Natural killer cell (primary cell): ENCODE measurements at regions not wholly inside any gene's neighbourhood (a gene's known extent, or its start where the extent isn't known, plus 50 kb on each side); places are given as distances from the start of the nearest gene placed in this dataset.

ENCODE experiments used
- ATAC-seq, 3 donors: fragments of 150-1000 bp in 2 of 3; fragments of 200-7000 bp in 1 of 3; cut with Tn5 transposase; 1 replicate in 1 of 3; 2 replicates in 2 of 3; pipeline ENCODE4 v1.10.0; 2021; ENCODE audit warnings: mild to moderate bottlenecking in 2 of 3, moderate library complexity in 2 of 3
- DNase-seq, 2 donors: peaks; one replicate each; pipeline versions ENCODE4 v3.0.0 to v3.0.0-alpha.2; 2013 to 2021; ENCODE audit warnings: mixed read lengths in 1 of 2
- H3K27ac ChIP-seq: one replicate; pipeline ENCODE4 v1.5.1; 2013; ENCODE audit warnings: mild to moderate bottlenecking, low read length
- H3K27me3 ChIP-seq: one replicate; pipeline ENCODE4 v1.6.1; 2013; ENCODE audit warnings: low read length; ENCODE audit not compliant: control insufficient read depth, insufficient read depth
- H3K36me3 ChIP-seq: one replicate; pipeline ENCODE4 v1.6.1; 2013; ENCODE audit warnings: low read length; ENCODE audit not compliant: control insufficient read depth, insufficient read depth
- H3K4me1 ChIP-seq: one replicate; pipeline ENCODE4 v1.6.1; 2013; ENCODE audit warnings: low read length; ENCODE audit not compliant: control insufficient read depth, insufficient read depth
- H3K4me3 ChIP-seq: one replicate; pipeline ENCODE4 v1.5.1; 2013; ENCODE audit warnings: low read length
- H3K9me3 ChIP-seq: one replicate; pipeline ENCODE4 v1.6.1; 2013; ENCODE audit warnings: low read length; ENCODE audit not compliant: control insufficient read depth, insufficient read depth
- H3K27ac Mint-ChIP-seq, 2 donors: one replicate each; pipeline ENCODE4 v1.8.0; 2022; ENCODE audit warnings: mild to moderate bottlenecking in 2 of 2, mixed read lengths in 2 of 2, moderate library complexity in 1 of 2
- H3K27me3 Mint-ChIP-seq, 2 donors: one replicate each; pipeline ENCODE4 v1.8.0; 2022; ENCODE audit warnings: low read depth in 2 of 2, mixed read lengths in 2 of 2
- H3K36me3 Mint-ChIP-seq: one replicate; pipeline ENCODE4 v1.8.0; 2022; ENCODE audit warnings: mixed read lengths
- H3K4me1 Mint-ChIP-seq, 2 donors: one replicate each; pipeline ENCODE4 v1.8.0; 2022; ENCODE audit warnings: mixed read lengths in 2 of 2
- H3K4me3 Mint-ChIP-seq: one replicate; pipeline ENCODE4 v1.8.0; 2022; ENCODE audit warnings: mild to moderate bottlenecking, moderate library complexity, mixed read lengths
- H3K9me3 Mint-ChIP-seq, 2 donors: one replicate each; pipeline ENCODE4 v1.8.0; 2022; ENCODE audit warnings: mixed read lengths in 2 of 2
- WGBS: methylation state at CpG from one replicate; pipeline ENCODE4 v1.1.7; 2013; ENCODE audit warnings: missing lambda C conversion rate; ENCODE audit not compliant: insufficient coverage; 5-methylcytosine and 5-hydroxymethylcytosine counted together
- intact Hi-C: fragments of 100-400 bp; cut with micrococcal nuclease; formaldehyde crosslinking; loops from one replicate; pipeline ENCODE4 v1.14.2; 2022
- TF ChIP-seq, protein P1 (sequence below): fragments of 200-600 bp; IDR thresholded peaks from one replicate; pipeline ENCODE4 v1.8.0; 2022; ENCODE audit warnings: antibody characterized with exemption

DNA sequence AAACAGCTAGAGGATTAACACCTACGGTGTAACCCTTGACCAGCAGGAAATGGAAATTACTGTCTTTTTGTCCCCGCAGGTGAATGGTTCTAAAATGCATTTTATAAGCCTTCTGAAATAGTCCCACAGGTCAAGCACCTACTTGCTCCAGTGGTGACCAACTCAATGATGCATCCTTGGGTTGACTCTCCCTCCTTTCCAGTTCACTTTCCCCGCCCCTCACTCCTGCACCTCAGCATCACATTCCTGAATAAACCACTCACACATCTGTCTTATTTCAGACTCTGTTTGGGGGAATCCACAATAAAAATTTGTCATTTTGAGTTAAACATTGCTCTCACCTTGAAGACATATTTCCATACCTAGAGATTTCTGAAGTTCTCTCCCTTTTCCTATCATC lies 446.0 kb upstream of the TNP1 start:
- no peaks in the 10 kb centered on the region for H3K4me1 ChIP-seq
- Mint-ChIP-seq H3K4me1 (no peaks in the 10 kb centered on the region), H3K9me3 (no peaks in the 10 kb centered on the region), H3K27me3 (peaks cover 5 to 6% of the 10 kb centered on the region in 2 donors), H3K4me3 (no peak overlapping the region), H3K36me3 (no peaks in the 10 kb centered on the region), H3K27ac (no peak overlapping the region)
- no peaks in the 10 kb centered on the region for H3K27me3 ChIP-seq
- no peaks in the 10 kb centered on the region for H3K36me3 ChIP-seq
- ATAC-seq = no peak
- no peak for DNase-seq
- intact Hi-C loops = no loop called here
- TF ChIP-seq, protein P1, sequence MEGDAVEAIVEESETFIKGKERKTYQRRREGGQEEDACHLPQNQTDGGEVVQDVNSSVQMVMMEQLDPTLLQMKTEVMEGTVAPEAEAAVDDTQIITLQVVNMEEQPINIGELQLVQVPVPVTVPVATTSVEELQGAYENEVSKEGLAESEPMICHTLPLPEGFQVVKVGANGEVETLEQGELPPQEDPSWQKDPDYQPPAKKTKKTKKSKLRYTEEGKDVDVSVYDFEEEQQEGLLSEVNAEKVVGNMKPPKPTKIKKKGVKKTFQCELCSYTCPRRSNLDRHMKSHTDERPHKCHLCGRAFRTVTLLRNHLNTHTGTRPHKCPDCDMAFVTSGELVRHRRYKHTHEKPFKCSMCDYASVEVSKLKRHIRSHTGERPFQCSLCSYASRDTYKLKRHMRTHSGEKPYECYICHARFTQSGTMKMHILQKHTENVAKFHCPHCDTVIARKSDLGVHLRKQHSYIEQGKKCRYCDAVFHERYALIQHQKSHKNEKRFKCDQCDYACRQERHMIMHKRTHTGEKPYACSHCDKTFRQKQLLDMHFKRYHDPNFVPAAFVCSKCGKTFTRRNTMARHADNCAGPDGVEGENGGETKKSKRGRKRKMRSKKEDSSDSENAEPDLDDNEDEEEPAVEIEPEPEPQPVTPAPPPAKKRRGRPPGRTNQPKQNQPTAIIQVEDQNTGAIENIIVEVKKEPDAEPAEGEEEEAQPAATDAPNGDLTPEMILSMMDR = no peak
- no peak overlapping the region for H3K4me3 ChIP-seq
- H3K27ac ChIP-seq = no peak overlapping the region
- WGBS = 78% methylated on average over 3 of the region's 3 CpGs
- no peaks in the 10 kb centered on the region for H3K9me3 ChIP-seq

DNA sequence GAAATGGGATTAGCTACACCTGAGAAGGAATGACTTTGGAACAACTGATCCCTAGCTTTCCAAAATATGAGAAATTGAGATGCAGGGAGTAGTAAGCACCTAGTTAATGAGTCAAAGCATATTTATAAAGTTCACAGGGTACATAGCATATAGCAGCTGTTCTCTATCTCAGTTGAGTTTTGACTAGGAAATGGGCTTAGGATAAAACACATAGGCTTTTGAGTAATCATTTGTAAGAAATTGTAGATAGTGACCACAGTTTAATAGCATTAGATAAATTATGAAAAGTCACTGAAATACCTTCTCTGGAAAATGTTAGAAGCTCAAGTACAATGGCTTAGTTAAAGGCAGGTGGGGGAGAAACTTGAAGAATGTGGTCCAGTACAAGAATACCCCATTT lies 444.7 kb upstream of the TNP1 start:
- Histone ChIP-seq H3K27me3 (no peaks in the 10 kb centered on the region), H3K27ac (no peak overlapping the region), H3K9me3 (no peaks in the 10 kb centered on the region), H3K4me1 (no peaks in the 10 kb centered on the region), H3K36me3 (no peaks in the 10 kb centered on the region), H3K4me3 (no peak overlapping the region)
- DNase-seq (no peak), ATAC-seq (no peak)
- intact Hi-C loops = no loop called here
- Mint-ChIP-seq H3K27me3 (peaks cover 5 to 6% of the 10 kb centered on the region in 2 donors), H3K9me3 (no peaks in the 10 kb centered on the region), H3K4me1 (no peaks in the 10 kb centered on the region), H3K4me3 (no peak overlapping the region), H3K27ac (no peak overlapping the region), H3K36me3 (no peaks in the 10 kb centered on the region)
- TF ChIP-seq, protein P1 = no peak

DNA sequence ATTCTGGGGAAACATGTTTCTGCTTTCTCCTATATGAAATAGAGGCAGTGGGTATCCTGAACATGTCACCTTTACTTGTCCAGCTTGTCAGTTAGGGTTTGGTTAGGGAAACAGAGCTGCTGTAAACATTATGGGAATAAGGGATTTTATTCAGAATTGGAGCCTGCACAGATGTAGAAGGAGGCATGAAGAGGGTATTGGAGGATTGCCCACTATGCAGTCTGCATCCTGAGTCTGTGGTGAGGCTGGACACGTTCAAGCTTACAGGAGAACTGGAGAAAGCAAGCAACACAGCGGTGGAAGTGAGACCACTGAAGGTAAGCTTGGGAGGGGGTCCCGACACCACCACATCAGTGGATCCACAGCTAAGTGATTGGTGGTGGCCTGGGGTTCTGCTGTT lies 443.0 kb upstream of the TNP1 start:
- Histone ChIP-seq H3K4me3 (no peak overlapping the region), H3K27me3 (no peaks in the 10 kb centered on the region), H3K36me3 (no peaks in the 10 kb centered on the region), H3K27ac (no peak overlapping the region), H3K4me1 (no peaks in the 10 kb centered on the region), H3K9me3 (no peaks in the 10 kb centered on the region)
- DNase-seq (no peak), ATAC-seq (no peak)
- Mint-ChIP-seq H3K27me3 (peaks cover 0 to 2% of the 10 kb centered on the region in 2 donors), H3K9me3 (no peaks in the 10 kb centered on the region), H3K27ac (no peak overlapping the region), H3K36me3 (no peaks in the 10 kb centered on the region), H3K4me1 (no peaks in the 10 kb centered on the region), H3K4me3 (no peak overlapping the region)
- intact Hi-C loops = no loop called here
- TF ChIP-seq, protein P1 = no peak
- 75% methylated on average over 3 of the region's 3 CpGs for WGBS

DNA sequence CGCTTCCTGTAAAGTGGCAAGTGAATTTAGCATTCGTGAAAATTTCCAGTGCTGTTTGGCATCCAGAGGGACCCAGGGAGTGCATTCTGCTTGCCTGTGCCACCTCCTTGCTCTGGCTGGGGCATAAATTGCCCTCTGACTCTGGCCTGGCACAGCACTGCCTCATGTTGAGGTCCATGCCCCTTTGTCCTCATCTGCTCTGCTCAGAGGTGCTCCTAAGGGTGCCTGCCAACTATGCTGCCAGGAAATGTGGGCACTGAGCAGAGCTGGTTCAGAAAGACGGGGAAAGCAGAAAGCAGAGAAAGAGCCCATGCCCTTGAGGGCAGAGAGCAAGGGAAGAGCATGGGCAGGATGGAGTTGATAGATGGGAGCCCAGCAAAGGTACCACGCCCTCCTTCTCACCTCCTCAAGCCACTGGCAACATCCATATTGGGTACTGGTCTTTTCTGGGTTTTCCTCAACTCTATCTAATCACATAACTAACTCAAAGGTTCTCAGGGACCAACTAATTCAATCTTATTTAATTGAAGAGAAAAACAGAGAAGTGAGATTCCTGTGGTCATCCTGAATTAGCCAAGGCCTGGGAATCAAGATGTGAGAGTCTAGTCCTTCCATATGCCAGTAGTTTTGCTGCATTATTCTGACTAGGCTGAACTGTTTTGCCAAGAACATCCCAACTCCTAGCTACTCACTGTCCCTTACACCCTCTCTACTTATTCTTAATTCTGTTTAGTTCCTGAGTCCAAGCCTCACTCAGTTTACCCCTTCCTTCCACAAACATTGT lies 441.5 kb upstream of the TNP1 start:
- TF ChIP-seq, protein P1 = no peak
- no peak overlapping the region for H3K4me3 Mint-ChIP-seq
- no peak overlapping the region for H3K27ac Mint-ChIP-seq
- 92% methylated on average over 4 of the region's 4 CpGs for WGBS
- Histone ChIP-seq H3K9me3 (no peaks in the 10 kb centered on the region), H3K36me3 (no peaks in the 10 kb centered on the region), H3K27me3 (no peaks in the 10 kb centered on the region), H3K4me3 (no peak overlapping the region), H3K4me1 (no peaks in the 10 kb centered on the region), H3K27ac (no peak overlapping the region)
- intact Hi-C loops = no loop called here
- DNase-seq = no peak
- no peaks in the 10 kb centered on the region for H3K36me3 Mint-ChIP-seq
- H3K4me1 Mint-ChIP-seq = no peaks in the 10 kb centered on the region
- peaks cover 4% of the 10 kb centered on the region in 2 donors for H3K9me3 Mint-ChIP-seq
- ATAC-seq = no peak
- H3K27me3 Mint-ChIP-seq = peaks cover 0 to 5% of the 10 kb centered on the region in 2 donors
